ENCODE measurements at regions not wholly inside any gene's neighbourhood (a gene's known extent, or its start where the extent isn't known, plus 50 kb on each side); places are given as distances from the start of the nearest gene placed in this dataset.

GRCh38 chr9:80090317-80090716 lies 518.6 kb downstream of the TLE4 start:
- TF ChIP-seq POLR2AphosphoS5 (IDR thresholded peaks at IDR 0.05; ENCODE audit: low read depth, low read length) (no peak), SP1 (IDR thresholded peaks at IDR 0.05; ENCODE audit: low read depth, low read length) (no peak), NRF1 (IDR thresholded peaks at IDR 0.05; ENCODE audit: low read depth, low read length) (no peak), BACH1 (IDR thresholded peaks at IDR 0.05; ENCODE audit: low read length) (no peak), NANOG (IDR thresholded peaks at IDR 0.05; ENCODE audit: insufficient read depth, low read depth, low read length, poor library complexity, severe bottlenecking) (no peak), CTCF (IDR thresholded peaks at IDR 0.05; ENCODE audit: control extremely low read depth in 1 of 3, insufficient read depth in 1 of 3, low read depth in 1 of 3, low read length in 3 of 3) (no peak), TBP (IDR thresholded peaks at IDR 0.05; ENCODE audit: low read depth, low read length) (no peak)
